Esophagus muscularis mucosa (tissue), 3 donors: ENCODE measurements at regions not wholly inside any gene's neighbourhood (a gene's known extent, or its start where the extent isn't known, plus 50 kb on each side); places are given as distances from the start of the nearest gene placed in this dataset.

ENCODE experiments used
- POLR2A ChIP-seq: fragments of 450-650 bp; IDR thresholded peaks from one replicate; pipeline ENCODE4 v1.6.1; 2017; ENCODE audit warnings: antibody characterized with exemption, moderate library complexity, mild to moderate bottlenecking, low read depth
- POLR2AphosphoS5 ChIP-seq, 2 donors: sonication (generic); formaldehyde crosslinking; IDR thresholded peaks; one replicate each; pipeline ENCODE4 v1.6.1; 2017; ENCODE audit warnings: antibody characterized with exemption in 2 of 2
- TF ChIP-seq, protein P1 (sequence below), 3 experiments: fragments of 200-600 bp in 2 of 3; fragments of 450-650 bp in 1 of 3; sonication (generic) in 2 of 3; IDR thresholded peaks; one replicate each; pipeline ENCODE4 v1.5.1; 2017 to 2019; ENCODE audit warnings: antibody characterized with exemption in 3 of 3, mild to moderate bottlenecking in 2 of 3, moderate library complexity in 1 of 3

DNA sequence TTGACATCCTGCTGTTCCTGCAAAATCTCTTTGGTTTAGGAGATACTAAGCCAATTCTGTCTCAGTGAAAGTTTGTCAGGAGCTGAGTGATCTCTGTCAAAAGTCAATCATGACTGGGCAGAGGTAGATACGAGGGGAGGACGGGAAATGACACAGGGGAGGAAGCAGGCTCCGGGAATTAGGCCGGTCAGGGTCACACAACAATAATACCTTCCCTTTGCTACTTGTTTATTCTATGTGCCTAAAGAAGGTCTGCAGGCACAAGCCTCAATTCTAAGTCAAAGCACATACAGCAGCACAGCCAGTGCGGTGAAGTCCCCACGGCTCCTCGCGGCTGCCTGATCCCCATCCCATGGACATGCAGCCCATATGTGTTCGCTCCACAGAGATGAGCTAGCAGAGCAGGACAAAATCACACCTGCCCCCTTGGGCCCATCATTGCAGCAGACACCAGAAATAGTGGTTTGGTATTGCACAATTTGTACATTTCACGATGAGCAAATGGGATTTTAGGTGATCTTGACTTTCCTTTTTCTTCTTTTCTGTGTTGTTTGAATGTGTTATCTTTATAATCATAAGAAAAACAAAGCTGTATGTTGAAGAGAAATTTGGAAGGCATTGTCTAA is 141.4 kb downstream of the VAPA start:
- TF ChIP-seq, protein P1, sequence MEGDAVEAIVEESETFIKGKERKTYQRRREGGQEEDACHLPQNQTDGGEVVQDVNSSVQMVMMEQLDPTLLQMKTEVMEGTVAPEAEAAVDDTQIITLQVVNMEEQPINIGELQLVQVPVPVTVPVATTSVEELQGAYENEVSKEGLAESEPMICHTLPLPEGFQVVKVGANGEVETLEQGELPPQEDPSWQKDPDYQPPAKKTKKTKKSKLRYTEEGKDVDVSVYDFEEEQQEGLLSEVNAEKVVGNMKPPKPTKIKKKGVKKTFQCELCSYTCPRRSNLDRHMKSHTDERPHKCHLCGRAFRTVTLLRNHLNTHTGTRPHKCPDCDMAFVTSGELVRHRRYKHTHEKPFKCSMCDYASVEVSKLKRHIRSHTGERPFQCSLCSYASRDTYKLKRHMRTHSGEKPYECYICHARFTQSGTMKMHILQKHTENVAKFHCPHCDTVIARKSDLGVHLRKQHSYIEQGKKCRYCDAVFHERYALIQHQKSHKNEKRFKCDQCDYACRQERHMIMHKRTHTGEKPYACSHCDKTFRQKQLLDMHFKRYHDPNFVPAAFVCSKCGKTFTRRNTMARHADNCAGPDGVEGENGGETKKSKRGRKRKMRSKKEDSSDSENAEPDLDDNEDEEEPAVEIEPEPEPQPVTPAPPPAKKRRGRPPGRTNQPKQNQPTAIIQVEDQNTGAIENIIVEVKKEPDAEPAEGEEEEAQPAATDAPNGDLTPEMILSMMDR (IDR thresholded peaks at IDR 0.05): no peak
- TF ChIP-seq POLR2A (no peak), POLR2AphosphoS5 (IDR thresholded peaks at IDR 0.05) (no peak)
